ENCODE measurements at regions not wholly inside any gene's neighbourhood (a gene's known extent, or its start where the extent isn't known, plus 50 kb on each side); places are given as distances from the start of the nearest gene placed in this dataset.

- no peak for FAIRE-seq
Measured at GRCh38 chr3:94904156-94904674, 841.4 kb downstream of the NSUN3 start.

GRCh38 chr3:94909726-94910125, 846.9 kb downstream of the NSUN3 start:
- DNase-seq (ENCODE audit: extremely low spot score, insufficient read length, low read depth) = no peak
- no peak for FAIRE-seq

More at GRCh38 chr3:94904156-94904674, 841.4 kb downstream of the NSUN3 start:
- no peak for DNase-seq (ENCODE audit: extremely low spot score, insufficient read length, low read depth)

- no peak for FAIRE-seq
- no peak for DNase-seq (ENCODE audit: extremely low spot score, insufficient read length, low read depth)
Measured at GRCh38 chr3:94912656-94913055, 849.8 kb downstream of the NSUN3 start.

GRCh38 chr3:94927175-94927574, 864.3 kb downstream of the NSUN3 start:
- no peak for DNase-seq (ENCODE audit: extremely low spot score, insufficient read length, low read depth)
- no peak for FAIRE-seq

- FAIRE-seq (no peak), DNase-seq (ENCODE audit: extremely low spot score, insufficient read length, low read depth) (no peak)
Measured at GRCh38 chr3:94928921-94929320, 866.1 kb downstream of the NSUN3 start.

GRCh38 chr3:94935738-94936580, 873.1 kb downstream of the NSUN3 start:
- FAIRE-seq = no peak
- no peak for DNase-seq (ENCODE audit: extremely low spot score, insufficient read length, low read depth)

- FAIRE-seq = no peak
- DNase-seq (ENCODE audit: extremely low spot score, insufficient read length, low read depth) = no peak
Measured at GRCh38 chr3:94937980-94938379, 875.1 kb downstream of the NSUN3 start.

GRCh38 chr3:94946683-94947082, 883.8 kb downstream of the NSUN3 start:
- DNase-seq (ENCODE audit: extremely low spot score, insufficient read length, low read depth) (no peak), FAIRE-seq (no peak)

GRCh38 chr3:94961423-94962100, 898.7 kb downstream of the NSUN3 start:
- FAIRE-seq (no peak), DNase-seq (ENCODE audit: extremely low spot score, insufficient read length, low read depth) (no peak)

- FAIRE-seq = no peak
- DNase-seq (ENCODE audit: extremely low spot score, insufficient read length, low read depth) = no peak
Measured at GRCh38 chr3:94965867-94966475, 903.1 kb downstream of the NSUN3 start.

- FAIRE-seq = no peak
- no peak for DNase-seq (ENCODE audit: extremely low spot score, insufficient read length, low read depth)
Measured at GRCh38 chr3:94967196-94967595, 904.3 kb downstream of the NSUN3 start.

- no peak for DNase-seq (ENCODE audit: extremely low spot score, insufficient read length, low read depth)
Measured at GRCh38 chr3:94968519-94968918, 905.7 kb downstream of the NSUN3 start.

GRCh38 chr3:94972066-94972465, 909.2 kb downstream of the NSUN3 start:
- no peak for FAIRE-seq

More at GRCh38 chr3:94968519-94968918, 905.7 kb downstream of the NSUN3 start:
- no peak for FAIRE-seq

GRCh38 chr3:94978084-94978483, 915.2 kb downstream of the NSUN3 start:
- FAIRE-seq (no peak), DNase-seq (ENCODE audit: extremely low spot score, insufficient read length, low read depth) (no peak)

More at GRCh38 chr3:94972066-94972465, 909.2 kb downstream of the NSUN3 start:
- no peak for DNase-seq (ENCODE audit: extremely low spot score, insufficient read length, low read depth)

GRCh38 chr3:94985778-94986177, 922.9 kb downstream of the NSUN3 start:
- FAIRE-seq (no peak), DNase-seq (ENCODE audit: extremely low spot score, insufficient read length, low read depth) (no peak)

- DNase-seq (ENCODE audit: extremely low spot score, insufficient read length, low read depth) (no peak), FAIRE-seq (no peak)
Measured at GRCh38 chr3:94990952-94991705, 928.3 kb downstream of the NSUN3 start.

GRCh38 chr3:94996743-94997142, 933.9 kb downstream of the NSUN3 start:
- FAIRE-seq = no peak
- no peak for DNase-seq (ENCODE audit: extremely low spot score, insufficient read length, low read depth)

GRCh38 chr3:95002438-95003046, 939.7 kb downstream of the NSUN3 start:
- FAIRE-seq (no peak), DNase-seq (ENCODE audit: extremely low spot score, insufficient read length, low read depth) (no peak)

GRCh38 chr3:95028688-95029087, 965.8 kb downstream of the NSUN3 start:
- DNase-seq (ENCODE audit: extremely low spot score, insufficient read length, low read depth) (no peak), FAIRE-seq (no peak)

GRCh38 chr3:95029644-95030043, 966.8 kb downstream of the NSUN3 start:
- DNase-seq (ENCODE audit: extremely low spot score, insufficient read length, low read depth) (no peak), FAIRE-seq (no peak)
